HG02981 (cell line): ENCODE measurements at regions not wholly inside any gene's neighbourhood (a gene's known extent, or its start where the extent isn't known, plus 50 kb on each side); places are given as distances from the start of the nearest gene placed in this dataset.
"Not testable (repeated sequence)": the region's sequence is repeated elsewhere in the genome, so short reads cannot be mapped to it uniquely, and the experiment has no call there.

Experiments used
- ATAC-seq: cut with Tn5 transposase; IDR thresholded peaks from one replicate; pipeline ENCODE4 v1.9.1; 2021; ENCODE audit warnings: mild to moderate bottlenecking, moderate library complexity; ENCODE audit not compliant: unreplicated experiment

DNA sequence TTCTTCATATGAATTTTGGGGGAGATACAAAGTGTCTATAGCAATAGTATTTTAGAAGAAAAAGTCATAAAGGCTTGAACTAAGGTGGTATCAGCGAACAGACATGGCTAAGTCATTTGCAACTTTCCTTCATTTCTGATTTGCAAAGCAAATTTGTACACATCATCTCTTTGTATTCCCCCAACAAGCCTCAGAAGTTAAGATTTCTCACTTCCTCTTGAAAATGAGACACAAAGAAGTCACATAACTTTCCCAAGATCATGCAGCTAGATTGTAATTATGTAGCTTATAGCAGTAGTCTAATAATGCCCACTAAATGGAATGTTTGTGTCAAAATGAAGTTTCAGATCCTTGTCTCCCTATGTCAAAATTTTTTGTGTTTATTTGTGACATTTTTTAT lies 709.8 kb upstream of the HS3ST1 start:
- ATAC-seq = no peak

DNA sequence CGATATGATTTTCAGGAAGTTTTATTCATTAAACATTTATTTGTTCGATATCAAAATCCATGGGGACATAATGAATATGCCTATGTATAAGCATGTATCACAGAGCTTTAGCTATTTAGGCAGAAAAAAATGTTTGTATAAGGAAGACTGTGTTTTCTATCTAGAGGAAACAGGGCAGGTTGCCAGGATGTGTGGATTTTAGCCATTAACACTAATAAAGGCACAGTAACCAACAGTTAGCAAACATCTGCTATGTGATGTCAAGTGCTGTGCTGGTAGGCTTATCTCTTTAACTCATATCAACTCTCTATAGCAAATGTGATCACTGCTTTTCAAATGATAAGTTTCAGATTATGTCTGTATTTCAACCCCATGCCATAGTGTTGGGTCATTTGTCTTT lies 708.9 kb upstream of the HS3ST1 start:
- ATAC-seq = no peak

DNA sequence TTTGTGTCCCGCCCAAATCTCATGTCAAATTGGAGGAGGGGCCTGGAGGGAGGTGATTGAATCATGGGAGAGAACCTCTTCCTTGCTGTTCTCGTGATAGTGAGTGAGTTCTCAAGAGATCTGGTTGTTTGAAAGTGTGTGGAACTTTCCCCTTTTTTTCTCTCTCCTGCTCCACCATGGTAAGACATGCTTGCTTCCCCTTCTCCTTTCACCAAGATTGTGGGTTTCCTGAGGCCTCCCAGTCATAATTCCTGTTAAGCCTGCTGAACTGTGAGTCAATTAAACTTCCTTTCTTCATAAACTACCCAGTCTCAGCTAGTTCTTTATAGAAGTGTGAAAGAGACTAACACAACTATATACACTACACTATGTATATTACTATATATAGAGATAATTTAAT lies 697.8 kb upstream of the HS3ST1 start:
- no peak for ATAC-seq

DNA sequence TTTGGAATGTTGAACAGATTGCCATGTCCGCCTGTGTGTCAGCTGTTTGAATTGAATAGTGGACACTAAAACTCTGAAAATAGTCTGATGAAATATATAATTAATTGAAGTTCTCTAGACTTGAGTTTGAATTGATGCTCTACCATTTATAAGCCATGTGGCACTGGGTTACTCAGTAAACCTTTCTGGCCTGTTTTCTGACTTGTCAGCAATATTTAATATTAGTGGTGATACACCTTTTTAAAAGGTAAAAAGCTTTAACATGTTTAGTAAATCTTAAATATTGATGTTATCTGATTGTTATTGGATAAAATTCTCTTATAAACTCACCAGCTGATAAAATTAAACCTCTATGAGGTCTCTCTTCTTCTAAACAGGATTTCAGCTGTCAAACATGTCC lies 695.4 kb upstream of the HS3ST1 start:
- no peak for ATAC-seq

DNA sequence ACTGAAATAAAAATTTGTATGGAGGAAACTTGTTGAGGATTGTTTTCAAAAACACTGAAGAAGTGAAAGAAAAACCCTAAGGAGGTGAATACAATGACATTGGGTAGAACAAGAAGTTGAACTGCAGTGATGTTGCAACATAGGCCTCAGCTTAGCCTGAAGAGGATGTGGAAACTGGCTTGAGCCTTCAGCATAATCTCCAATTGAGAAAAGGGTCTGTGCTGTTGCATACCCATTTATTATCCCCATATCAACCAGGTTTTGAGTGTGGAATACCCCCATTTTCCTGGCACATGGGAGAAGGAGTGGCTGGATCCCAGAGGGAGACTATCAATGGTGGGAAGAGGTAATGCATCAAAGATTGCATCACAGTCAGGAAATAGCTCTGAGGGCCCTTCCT lies 695.0 kb upstream of the HS3ST1 start:
- ATAC-seq = no peak

DNA sequence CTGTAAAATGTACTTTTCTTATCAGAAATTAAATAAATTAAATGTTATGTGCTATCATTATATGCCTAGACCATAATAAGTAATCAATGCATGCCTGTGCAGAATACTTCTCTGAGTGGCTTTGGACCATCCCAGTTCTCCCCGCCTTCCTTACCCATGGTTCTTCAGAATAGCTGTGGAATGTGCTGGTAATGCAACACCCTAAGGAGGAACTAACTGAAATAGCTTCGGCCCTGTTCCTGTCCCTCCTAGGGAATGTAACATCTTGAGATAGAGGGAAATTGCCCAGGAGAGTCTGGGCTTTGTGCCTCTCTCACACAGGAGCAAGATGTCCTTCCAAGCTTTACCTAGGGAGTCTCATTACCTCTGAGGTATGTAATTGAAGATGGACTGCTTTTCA lies 693.6 kb upstream of the HS3ST1 start:
- ATAC-seq = no peak

DNA sequence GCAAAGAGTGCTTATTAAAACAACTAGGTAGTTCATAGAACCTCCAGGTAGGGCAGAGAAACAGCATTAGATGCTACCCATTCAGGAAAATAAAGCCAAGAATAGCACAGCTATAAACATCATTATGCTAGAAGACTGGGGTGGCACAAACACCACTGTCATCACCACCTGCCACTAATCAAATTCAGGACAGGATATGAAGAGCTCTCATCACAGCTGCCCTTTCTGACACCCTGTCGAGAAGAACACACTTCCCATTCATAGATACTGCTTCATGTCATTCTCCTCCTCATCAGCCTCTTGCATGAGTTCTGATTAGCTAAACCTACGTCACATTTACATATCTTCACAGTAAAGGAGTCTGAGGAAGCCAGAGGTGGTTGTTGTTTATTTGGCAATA lies 692.3 kb upstream of the HS3ST1 start:
- no peak for ATAC-seq

DNA sequence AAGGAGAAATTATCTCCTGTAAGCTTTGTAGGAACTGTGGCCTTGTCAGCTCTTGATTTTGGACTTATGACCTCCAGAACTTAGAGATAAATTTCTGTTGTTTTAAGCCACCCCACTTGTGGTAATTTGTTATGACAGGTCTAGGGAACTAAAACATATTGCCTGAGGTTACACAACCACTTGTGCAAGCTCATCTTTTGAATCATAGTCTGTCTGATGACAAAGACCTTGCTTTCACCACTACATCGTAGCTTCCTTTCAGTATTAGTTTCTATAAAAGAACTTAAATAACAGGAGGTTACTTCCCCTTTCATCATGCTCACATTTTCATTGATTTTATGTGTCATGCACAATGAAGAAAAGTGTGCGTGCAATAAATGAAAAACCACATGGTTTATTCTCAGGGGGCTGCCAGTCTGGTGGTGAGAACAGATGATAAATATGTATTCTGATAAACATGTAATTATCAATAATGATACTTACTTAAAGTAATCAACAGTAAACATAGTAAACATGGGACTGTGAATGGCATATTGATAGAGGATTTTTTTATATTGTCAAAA lies 690.0 kb upstream of the HS3ST1 start:
- peak; percentile 91 for ATAC-seq

DNA sequence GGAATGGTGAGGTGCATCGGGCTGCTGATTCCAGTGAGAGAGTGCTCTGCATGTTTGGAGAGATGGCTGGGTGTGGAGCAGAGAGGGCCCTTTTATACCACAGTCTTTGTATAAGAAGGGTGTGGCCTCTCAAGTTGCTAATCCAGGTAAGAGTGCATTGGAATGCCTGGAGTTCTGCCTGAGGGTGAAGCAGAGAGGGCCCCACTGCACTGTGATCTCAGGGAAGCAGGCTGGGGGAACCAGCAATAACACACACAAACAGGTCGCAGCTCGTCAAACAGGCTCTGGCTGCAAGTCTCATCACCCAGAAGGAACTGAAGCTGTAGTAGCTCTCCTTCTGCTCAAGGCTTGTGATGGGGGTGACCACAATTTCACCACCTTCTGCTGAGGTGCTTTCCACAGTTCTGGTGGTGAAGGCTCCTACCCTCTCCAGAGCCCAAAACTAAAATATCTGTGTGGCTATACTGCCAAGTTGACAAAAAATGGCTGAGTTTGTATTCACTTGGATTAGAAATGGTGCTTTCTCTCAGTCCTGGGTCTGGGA lies 687.4 kb upstream of the HS3ST1 start:
- ATAC-seq = no peak

DNA sequence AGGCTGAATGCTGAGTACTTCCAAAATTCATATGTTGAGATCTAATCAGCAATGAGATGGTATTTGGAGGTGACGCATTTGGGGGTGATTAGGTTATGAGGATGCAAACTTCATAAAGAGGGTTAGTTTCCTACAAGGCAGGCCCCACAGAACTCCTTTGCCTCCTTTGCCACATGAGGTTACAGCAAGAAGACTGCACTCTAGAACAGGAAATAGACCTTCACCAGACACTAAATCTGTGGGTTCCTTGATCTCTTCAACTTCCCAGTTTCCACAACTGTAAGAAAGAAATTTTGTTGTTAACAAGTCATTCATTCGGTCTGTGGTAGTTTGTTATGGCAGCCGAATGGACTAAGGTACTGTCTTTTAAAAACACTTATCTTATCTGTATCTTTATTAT lies 681.9 kb upstream of the HS3ST1 start:
- no peak for ATAC-seq

DNA sequence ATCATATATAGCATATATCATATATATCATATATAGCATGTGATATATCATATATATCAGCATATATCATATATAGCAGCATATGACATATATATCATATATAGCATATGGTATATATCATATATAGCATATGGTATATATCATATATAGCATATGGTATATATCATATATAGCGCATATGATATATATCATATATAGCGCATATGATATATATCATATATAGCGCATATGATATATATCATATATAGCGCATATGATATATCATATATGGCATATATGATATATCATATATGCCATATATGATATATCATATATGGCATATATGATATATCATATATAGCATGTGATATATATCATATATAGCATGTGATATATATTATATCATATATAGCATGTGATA lies 680.4 kb upstream of the HS3ST1 start:
- not testable (repeated sequence) for ATAC-seq

DNA sequence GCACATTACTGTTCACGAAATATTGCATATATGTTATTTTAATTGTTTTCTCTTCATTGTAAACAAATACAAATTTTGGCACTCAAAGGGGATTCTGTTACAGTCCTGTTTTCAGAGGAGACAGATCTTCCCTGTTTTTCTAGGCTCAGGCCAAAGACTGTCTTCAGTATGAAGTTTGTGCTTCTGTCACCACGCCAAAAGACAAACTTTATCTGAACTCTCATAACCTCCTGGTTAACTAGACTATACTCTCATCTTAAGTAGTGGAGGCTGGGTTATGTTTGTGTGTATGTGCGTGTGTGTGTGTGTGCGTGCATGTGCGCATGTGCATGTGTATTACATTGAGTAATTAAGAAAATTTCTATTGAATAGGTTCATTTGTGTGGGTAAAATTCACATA lies 676.8 kb upstream of the HS3ST1 start:
- ATAC-seq = no peak

DNA sequence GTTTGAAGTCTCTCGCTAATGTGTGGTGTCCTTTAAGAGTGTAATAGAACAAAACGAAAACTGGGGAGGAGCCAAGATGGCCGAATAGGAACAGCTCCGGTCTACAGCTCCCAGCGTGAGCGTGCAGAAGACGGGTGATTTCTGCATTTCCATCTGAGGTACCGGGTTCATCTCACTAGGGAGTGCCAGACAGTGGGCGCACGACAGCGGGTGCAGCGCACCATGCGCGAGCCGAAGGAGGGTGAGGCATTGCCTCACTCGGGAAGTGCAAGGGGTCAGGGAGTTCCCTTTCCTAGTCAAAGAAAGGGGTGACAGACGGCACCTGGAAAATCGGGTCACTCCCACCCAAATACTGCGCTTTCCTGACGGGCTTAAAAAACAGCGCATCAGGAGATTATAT lies 661.2 kb upstream of the HS3ST1 start:
- ATAC-seq = not testable (repeated sequence)

DNA sequence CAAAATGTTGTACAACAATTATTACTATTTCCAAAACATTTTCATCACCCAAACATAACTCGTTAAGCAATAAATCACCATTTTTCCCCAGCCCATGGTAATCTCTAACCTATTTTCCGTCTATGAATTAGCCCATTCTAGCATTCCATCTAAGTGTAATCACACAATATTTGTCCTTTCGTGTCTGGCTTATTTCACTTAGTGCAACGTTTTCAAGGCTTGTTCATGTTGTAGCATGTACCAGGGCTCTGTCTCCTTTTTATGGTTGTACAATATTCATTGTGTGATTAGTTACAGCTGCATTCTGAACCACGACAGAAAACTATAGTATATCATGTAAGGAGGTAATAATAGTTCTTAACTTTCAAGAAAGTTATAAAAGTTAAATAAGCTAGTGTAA lies 656.0 kb upstream of the HS3ST1 start:
- ATAC-seq = no peak

DNA sequence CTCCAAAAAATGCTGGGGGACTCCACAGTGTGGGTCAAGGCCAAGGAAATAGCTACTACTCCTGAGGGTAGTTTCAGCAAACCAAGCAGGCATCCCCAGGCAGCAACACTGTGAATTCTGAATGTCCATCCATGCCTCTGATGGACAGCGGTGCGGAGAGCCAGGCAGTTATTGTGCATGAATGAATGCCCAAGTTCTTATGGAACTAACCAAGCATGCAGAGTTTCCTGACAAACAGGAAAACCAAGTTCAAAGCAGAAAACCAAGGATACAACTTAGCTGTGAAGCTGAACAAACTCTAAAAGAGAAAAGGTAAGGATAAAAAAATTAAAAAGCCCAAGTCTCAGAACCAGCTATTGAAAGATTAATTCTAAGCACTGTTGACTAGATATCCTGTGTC lies 642.6 kb upstream of the HS3ST1 start:
- ATAC-seq = no peak

DNA sequence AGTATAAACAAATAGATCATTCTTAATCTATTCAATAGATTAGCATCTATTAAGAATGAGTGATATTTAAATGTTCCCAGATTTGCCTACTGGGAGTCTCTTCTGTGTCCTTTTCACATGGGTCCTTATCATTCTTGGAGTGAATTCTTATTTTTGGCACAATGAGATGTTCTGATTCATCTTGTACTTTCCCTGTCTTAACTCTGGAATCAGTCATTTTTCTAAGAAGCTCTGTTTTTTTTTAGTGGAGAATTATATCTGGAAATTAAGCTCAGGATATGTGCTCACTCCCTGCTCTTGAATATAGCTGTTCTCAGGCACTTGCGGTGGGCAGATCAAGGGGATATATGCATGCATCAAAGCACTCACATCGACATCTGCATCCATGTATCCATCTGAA lies 625.3 kb upstream of the HS3ST1 start:
- ATAC-seq = no peak

DNA sequence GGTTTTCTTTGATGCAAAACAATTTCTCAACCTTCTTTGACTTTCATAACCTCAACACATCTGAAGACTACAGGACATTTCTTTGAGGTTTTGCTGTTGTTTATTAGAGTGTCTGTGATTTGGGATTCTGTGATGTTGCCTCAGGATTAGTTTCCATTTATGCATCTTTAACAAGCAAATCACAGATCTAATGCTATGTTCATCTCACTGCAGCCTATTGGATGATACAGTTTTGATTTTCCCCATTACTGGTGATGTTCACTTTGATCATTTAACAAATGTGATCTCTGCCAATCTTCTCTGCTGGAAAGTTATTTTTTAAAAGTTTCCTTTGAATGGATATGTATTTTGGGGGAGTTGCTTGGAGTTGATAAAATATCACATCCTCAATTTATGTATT lies 624.9 kb upstream of the HS3ST1 start:
- ATAC-seq = no peak

DNA sequence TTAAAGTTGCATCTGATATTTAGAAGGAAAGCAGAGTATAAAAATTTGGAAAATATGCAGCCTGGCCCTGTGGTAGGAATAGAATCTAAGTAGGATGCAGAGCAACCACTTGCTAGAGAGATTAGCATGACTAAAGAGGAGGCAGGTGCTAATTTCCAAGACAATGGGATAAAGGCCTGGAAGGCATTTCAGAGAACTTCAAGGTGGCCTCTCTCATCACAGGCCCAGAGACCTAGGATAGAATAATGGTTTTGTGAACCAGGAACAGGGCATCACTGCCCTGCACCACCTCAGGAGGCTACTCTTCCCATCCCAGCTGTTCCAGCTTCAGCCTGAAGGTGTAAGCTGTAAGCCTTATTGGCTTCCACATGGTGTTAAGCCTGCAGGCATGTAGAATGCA lies 621.7 kb upstream of the HS3ST1 start:
- ATAC-seq = no peak

DNA sequence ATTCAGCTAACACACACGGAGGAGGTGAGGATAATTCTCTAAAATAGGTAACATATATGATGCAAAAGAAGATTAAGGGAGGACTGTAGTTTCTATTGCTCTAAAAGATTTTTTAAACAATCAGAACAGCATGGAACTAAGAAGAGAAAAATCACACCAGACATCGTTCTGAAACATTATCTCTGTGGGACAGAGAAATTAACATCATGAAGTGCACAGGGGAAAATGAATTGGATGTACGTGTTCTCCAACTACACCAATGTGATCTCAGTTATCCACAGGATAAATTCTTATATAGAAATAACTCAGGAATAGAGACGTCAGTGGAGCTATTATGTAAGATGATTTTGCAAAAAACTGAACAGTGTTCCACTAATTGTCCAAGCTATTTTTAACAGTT lies 614.1 kb upstream of the HS3ST1 start:
- no peak for ATAC-seq

DNA sequence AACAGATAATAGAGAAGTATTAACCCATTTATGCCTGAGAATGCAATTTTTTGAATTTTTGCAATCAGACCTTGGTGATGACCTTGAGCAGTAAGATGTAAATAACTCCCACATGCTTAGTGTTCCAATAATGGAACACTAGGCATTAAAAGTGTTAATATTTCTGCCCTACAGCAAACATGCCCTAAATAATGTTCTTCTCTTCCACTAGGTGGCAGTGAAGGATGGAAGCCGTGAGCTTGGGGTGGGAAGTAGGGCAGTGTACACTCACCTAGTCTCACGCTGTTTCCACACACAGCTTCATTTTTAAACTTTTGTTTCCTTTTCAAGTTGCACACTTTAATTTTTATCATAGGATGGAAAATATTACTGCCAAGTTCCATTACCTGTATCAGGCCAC lies 613.1 kb upstream of the HS3ST1 start:
- no peak for ATAC-seq

DNA sequence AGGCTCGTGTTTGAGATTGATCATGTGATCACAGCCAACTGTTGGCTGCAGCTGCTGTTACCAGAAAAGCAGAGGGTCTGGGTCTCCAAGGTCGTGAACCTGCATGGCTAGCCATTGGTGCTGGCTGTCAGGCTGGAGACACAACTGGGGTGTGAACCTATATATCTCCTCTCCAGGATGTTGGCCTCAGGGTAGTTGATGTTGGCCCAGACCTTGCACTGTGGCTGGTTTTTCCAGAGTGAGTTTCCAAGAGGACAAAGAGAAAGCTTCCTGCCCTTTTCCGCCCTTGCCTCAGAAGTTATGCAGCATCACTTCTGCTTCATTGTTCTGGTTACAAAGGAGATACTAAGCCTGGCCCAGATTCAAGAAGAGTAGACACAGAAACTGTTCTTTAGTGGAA lies 607.8 kb upstream of the HS3ST1 start:
- no peak for ATAC-seq

DNA sequence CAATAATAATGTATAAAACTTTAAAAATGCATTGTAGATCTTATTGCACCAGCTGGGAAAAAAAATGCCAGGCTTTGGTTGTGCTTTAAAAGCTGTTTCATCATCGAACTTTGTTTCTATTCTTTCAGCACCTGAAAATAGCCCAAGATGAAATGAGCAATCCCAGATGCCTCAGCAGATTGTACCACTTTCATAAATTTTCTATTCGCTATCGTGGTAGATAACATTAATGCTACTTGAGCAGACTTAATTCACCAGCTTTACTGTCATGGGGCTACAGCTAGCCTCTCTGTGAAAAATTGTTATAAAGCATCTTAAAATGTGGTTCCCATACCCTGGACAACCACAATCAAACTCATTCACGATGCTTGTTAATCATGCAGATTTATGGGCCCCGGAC lies 599.6 kb upstream of the HS3ST1 start:
- no peak for ATAC-seq

DNA sequence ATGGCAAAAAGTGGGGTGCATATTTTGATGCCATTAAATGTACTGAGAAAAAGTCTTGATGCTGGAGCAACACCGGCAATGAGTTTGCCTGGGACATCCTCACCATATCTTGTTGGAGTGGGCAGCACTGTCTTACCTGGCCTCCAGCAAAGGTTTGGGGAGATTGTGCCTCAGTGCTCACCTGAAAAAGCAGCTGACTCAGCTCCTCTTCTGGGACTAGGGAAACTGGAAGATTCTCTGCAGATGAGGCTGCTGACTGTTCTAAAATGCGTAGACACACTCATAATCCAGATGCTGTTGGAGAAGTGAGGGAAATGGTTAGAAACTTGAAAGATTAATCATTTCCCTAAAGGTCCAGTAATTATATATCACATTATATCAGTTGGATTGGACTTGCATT lies 593.7 kb upstream of the HS3ST1 start:
- ATAC-seq = no peak

DNA sequence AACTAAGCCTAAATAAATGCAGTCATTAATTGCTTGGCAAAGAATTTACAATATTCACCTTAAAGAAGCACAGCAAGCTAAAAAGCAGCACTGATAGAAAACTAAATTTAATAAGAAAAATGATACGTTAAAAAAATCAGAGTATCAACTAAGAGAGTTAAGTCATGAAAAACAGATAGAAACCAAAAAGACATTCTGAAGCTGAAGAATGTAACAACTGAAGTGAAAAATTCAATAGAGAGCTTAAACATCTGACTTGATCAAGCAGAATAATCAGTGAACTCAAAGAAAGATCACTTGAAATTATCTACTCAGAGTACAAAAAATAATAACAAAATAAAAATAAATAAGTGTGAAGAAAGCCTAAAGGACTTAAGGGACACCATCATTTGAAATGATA lies 588.0 kb upstream of the HS3ST1 start:
- ATAC-seq = no peak
